Left ventricle myocardium superior (tissue), 1 donor: ENCODE measurements at regions not wholly inside any gene's neighbourhood (a gene's known extent, or its start where the extent isn't known, plus 50 kb on each side); places are given as distances from the start of the nearest gene placed in this dataset.

Experiments used
- ATAC-seq: fragments of 200-7000 bp; cut with Tn5 transposase; one replicate; pipeline ENCODE4 v1.9.1; 2020; ENCODE audit warnings: mild to moderate bottlenecking, moderate library complexity
- DNase-seq: peaks from one replicate; pipeline ENCODE4 v3.0.0-alpha.2; 2020
- intact Hi-C: fragments of 100-400 bp; cut with micrococcal nuclease; formaldehyde crosslinking; loops from one replicate; pipeline ENCODE4 v1.11.0; 2022
- donor health status: DM: no; HTN: yes; CAD: no; lungs with severe emphysema.

GRCh38 chr10:49243610-49244283, 55.2 kb upstream of the C10orf71 start:
- intact Hi-C loops, result no loop called here
- ATAC-seq (no peak), DNase-seq (no peak)

- no peak for ATAC-seq
- intact Hi-C loops, result no loop called here
These were observed 54.9 kb upstream of the TMEM273 start for GRCh38 chr10:49243139-49243538.

GRCh38 chr10:49242604-49243003, 54.4 kb upstream of the TMEM273 start:
- peak; percentile 83 for DNase-seq
- intact Hi-C loops, result no loop called here
- ATAC-seq, result peak; percentile 94

More at GRCh38 chr10:49243139-49243538, 54.9 kb upstream of the TMEM273 start:
- DNase-seq, result no peak

- DNase-seq, result peak; percentile 52
- peak; percentile 72 for ATAC-seq
- intact Hi-C loops, result no loop called here
These were observed 53.2 kb upstream of the TMEM273 start for GRCh38 chr10:49241385-49241784.

GRCh38 chr10:49240946-49241345, 52.8 kb upstream of the TMEM273 start:
- DNase-seq (no peak), ATAC-seq (peak; percentile 16)
- intact Hi-C loops, result no loop called here
